H9 (cell line): ENCODE measurements at regions not wholly inside any gene's neighbourhood (a gene's known extent, or its start where the extent isn't known, plus 50 kb on each side); places are given as distances from the start of the nearest gene placed in this dataset.

Experiments used
- DNase-seq: peaks from one replicate; pipeline ENCODE4 v3.0.0-alpha.2; 2017
- H2AFZ ChIP-seq: one replicate; pipeline ENCODE4 v1.6.1; 2013; ENCODE audit warnings: mild to moderate bottlenecking, low read length, control low read depth, moderate library complexity
- H2AK5ac ChIP-seq: 2 replicates; pipeline ENCODE4 v1.6.1; 2013; ENCODE audit warnings: low read length, control low read depth, mixed read lengths; ENCODE audit not compliant: insufficient read length
- H2BK120ac ChIP-seq: one replicate; pipeline ENCODE4 v1.6.1; 2013; ENCODE audit warnings: low read depth, mild to moderate bottlenecking, low read length, control low read depth, inconsistent platforms; ENCODE audit not compliant: poor library complexity, severe bottlenecking
- H2BK12ac ChIP-seq: 2 replicates; pipeline ENCODE4 v1.6.1; 2013; ENCODE audit warnings: low read length, control low read depth, mixed read lengths, low read depth; ENCODE audit not compliant: insufficient read length
- H2BK15ac ChIP-seq: 2 replicates; pipeline ENCODE4 v1.6.1; 2013; ENCODE audit warnings: low read depth, low read length, control low read depth
- H2BK20ac ChIP-seq: one replicate; pipeline ENCODE4 v1.6.1; 2013; ENCODE audit warnings: low read depth, mild to moderate bottlenecking, low read length, control low read depth, inconsistent platforms; ENCODE audit not compliant: poor library complexity, severe bottlenecking
- H2BK5ac ChIP-seq: 2 replicates; pipeline ENCODE4 v1.6.1; 2013; ENCODE audit warnings: low read length, control low read depth, mixed read lengths; ENCODE audit not compliant: insufficient read length
- H3K14ac ChIP-seq: 2 replicates; pipeline ENCODE4 v1.6.1; 2013; ENCODE audit warnings: low read length, control low read depth; ENCODE audit not compliant: insufficient read depth
- H3K18ac ChIP-seq: 2 replicates; pipeline ENCODE4 v1.6.1; 2013; ENCODE audit warnings: low read depth, mild to moderate bottlenecking, mixed read lengths, low read length, control low read depth; ENCODE audit not compliant: insufficient read length
- H3K23ac ChIP-seq: 2 replicates; pipeline ENCODE4 v1.6.1; 2013; ENCODE audit warnings: low read length, control low read depth, mixed read lengths, low read depth; ENCODE audit not compliant: insufficient read length
- H3K23me2 ChIP-seq: 2 replicates; pipeline ENCODE4 v1.6.1; 2013; ENCODE audit warnings: low read depth, mild to moderate bottlenecking, mixed read lengths, low read length, control low read depth; ENCODE audit not compliant: insufficient read length, poor library complexity, severe bottlenecking
- H3K27ac ChIP-seq: 2 replicates; pipeline ENCODE4 v1.5.1; 2013; ENCODE audit warnings: low read length, control low read depth, mixed read lengths, low read depth; ENCODE audit not compliant: insufficient read length
- H3K27me3 ChIP-seq: 2 replicates; pipeline ENCODE4 v1.6.1; 2013; ENCODE audit warnings: low read length, control low read depth, inconsistent platforms; ENCODE audit not compliant: insufficient read depth
- H3K4ac ChIP-seq: 2 replicates; pipeline ENCODE4 v1.6.1; 2013; ENCODE audit warnings: low read depth, mild to moderate bottlenecking, control low read depth, inconsistent platforms, low read length, moderate library complexity
- H3K4me1 ChIP-seq: 2 replicates; pipeline ENCODE4 v1.6.1; 2013; ENCODE audit warnings: low read length, control low read depth, inconsistent platforms; ENCODE audit not compliant: insufficient read depth
- H3K4me2 ChIP-seq: 2 replicates; pipeline ENCODE4 v1.6.1; 2013; ENCODE audit warnings: low read length, control low read depth, mixed read lengths; ENCODE audit not compliant: insufficient read length, insufficient read depth
- H3K56ac ChIP-seq: 2 replicates; pipeline ENCODE4 v1.6.1; 2013; ENCODE audit warnings: low read depth, mild to moderate bottlenecking, mixed read lengths, low read length, control low read depth; ENCODE audit not compliant: insufficient read length
- H3K79me1 ChIP-seq: 2 replicates; pipeline ENCODE4 v1.6.1; 2013; ENCODE audit warnings: low read depth, mild to moderate bottlenecking, moderate library complexity, low read length, control low read depth, inconsistent platforms; ENCODE audit not compliant: insufficient read depth, poor library complexity, severe bottlenecking
- H3K79me2 ChIP-seq: 2 replicates; pipeline ENCODE4 v1.6.1; 2013; ENCODE audit warnings: low read length, control low read depth, inconsistent platforms; ENCODE audit not compliant: insufficient read depth
- H3K9ac ChIP-seq: 2 replicates; pipeline ENCODE4 v1.6.1; 2013; ENCODE audit warnings: low read length, control low read depth, mixed read lengths; ENCODE audit not compliant: insufficient read length; ENCODE audit errors: extremely low read depth
- H3K9me3 ChIP-seq: one replicate; pipeline ENCODE4 v1.6.1; 2013; ENCODE audit warnings: low read depth, low read length, inconsistent platforms; ENCODE audit not compliant: control insufficient read depth
- H3T11ph ChIP-seq: one replicate; pipeline ENCODE4 v1.6.1; 2013; ENCODE audit warnings: mild to moderate bottlenecking, low read length, control low read depth, inconsistent platforms
- H4K20me1 ChIP-seq: one replicate; pipeline ENCODE4 v1.6.1; 2013; ENCODE audit not compliant: control insufficient read depth, insufficient read length, insufficient read depth
- H4K5ac ChIP-seq: 2 replicates; pipeline ENCODE4 v1.6.1; 2013; ENCODE audit warnings: low read depth, mild to moderate bottlenecking, mixed read lengths, low read length, control low read depth; ENCODE audit not compliant: insufficient read length
- H4K8ac ChIP-seq: replicated peaks from 2 replicates; pipeline ENCODE4 v1.6.1; 2013; ENCODE audit warnings: low read length, control low read depth, mixed read lengths, low read depth; ENCODE audit not compliant: insufficient read length
- H4K91ac ChIP-seq: 2 replicates; pipeline ENCODE4 v1.6.1; 2013; ENCODE audit warnings: low read depth, mild to moderate bottlenecking, moderate library complexity, mixed read lengths, low read length, control low read depth; ENCODE audit not compliant: insufficient read length
- H3K27ac Mint-ChIP-seq, 3 experiments: 2 replicates in 2 of 3; 3 replicates in 1 of 3; pipeline ENCODE4 v1.8.0; 2020 to 2021; ENCODE audit warnings: mixed read lengths in 3 of 3, mild to moderate bottlenecking in 1 of 3, moderate library complexity in 1 of 3
- H3K27me3 Mint-ChIP-seq: 2 replicates; pipeline ENCODE4 v1.8.0; 2021; ENCODE audit warnings: low read depth, mild to moderate bottlenecking, moderate library complexity, mixed read lengths
- H3K36me3 Mint-ChIP-seq, 3 experiments: 2 replicates in 2 of 3; 3 replicates in 1 of 3; pipeline ENCODE4 v1.8.0; 2020 to 2021; ENCODE audit warnings: low read depth in 3 of 3, mixed read lengths in 3 of 3; ENCODE audit not compliant: insufficient read depth in 1 of 3
- H3K4me1 Mint-ChIP-seq, 2 experiments: 2 replicates each; pipeline ENCODE4 v1.8.0; 2020; ENCODE audit warnings: mixed read lengths in 2 of 2
- H3K4me3 Mint-ChIP-seq, 2 experiments: 2 replicates in 1 of 2; 3 replicates in 1 of 2; pipeline ENCODE4 v1.8.0; 2020 to 2021; ENCODE audit warnings: mild to moderate bottlenecking in 2 of 2, mixed read lengths in 2 of 2, moderate library complexity in 1 of 2
- H3K9me3 Mint-ChIP-seq, 2 experiments: 2 replicates in 1 of 2; 3 replicates in 1 of 2; pipeline ENCODE4 v1.8.0; 2020; ENCODE audit warnings: mild to moderate bottlenecking in 2 of 2, mixed read lengths in 2 of 2, moderate library complexity in 1 of 2
- CTCF ChIP-seq: fragments of 200-600 bp; sonication (generic); conservative IDR thresholded peaks from 3 replicates; pipeline ENCODE4 v1.8.0; 2021; ENCODE audit warnings: antibody characterized with exemption, mild to moderate bottlenecking
- WGBS: extraction: QIAGEN DNeasy Blood & Tissue Kit; methylation state at CpG from one replicate; pipeline ENCODE4 v1.1.7; 2013; ENCODE audit warnings: missing lambda C conversion rate, low lambda C conversion rate, mixed read lengths; ENCODE audit not compliant: insufficient read length; ENCODE audit errors: extremely low coverage; 5-methylcytosine and 5-hydroxymethylcytosine counted together

GRCh38 chr9:89896806-89897340, 292.1 kb downstream of the GADD45G start:
- Histone ChIP-seq H3K56ac (no peak overlapping the region), H3K14ac (no peak overlapping the region), H3T11ph (no peak overlapping the region), H2BK120ac (no peak overlapping the region), H2BK12ac (no peak overlapping the region), H3K79me1 (no peaks in the 10 kb centered on the region), H3K23me2 (no peaks in the 10 kb centered on the region), H3K23ac (no peak overlapping the region), H3K27ac (no peak overlapping the region), H2BK15ac (no peak overlapping the region), H2AFZ (no peak overlapping the region), H4K91ac (no peak overlapping the region), H3K4ac (no peak overlapping the region), H3K27me3 (no peaks in the 10 kb centered on the region), H4K8ac (no peak overlapping the region), H3K18ac (no peak overlapping the region), H2BK5ac (no peak overlapping the region), H3K4me1 (no peaks in the 10 kb centered on the region), H4K20me1 (no peaks in the 10 kb centered on the region), H3K9ac (no peak overlapping the region), H3K4me2 (no peak overlapping the region), H4K5ac (no peak overlapping the region), H2AK5ac (no peak overlapping the region), H3K79me2 (no peaks in the 10 kb centered on the region), H3K9me3 (no peaks in the 10 kb centered on the region), H2BK20ac (no peak overlapping the region)
- Mint-ChIP-seq H3K4me3 (no peak overlapping the region), H3K9me3 (no peaks in the 10 kb centered on the region), H3K27ac (no peak overlapping the region), H3K27me3 (peaks cover 5% of the 10 kb centered on the region; the same call in 1 of the 2 replicates), H3K4me1 (peaks cover 12 to 13% of the 10 kb centered on the region in 2 experiments), H3K36me3 (no peaks in the 10 kb centered on the region)
- DNase-seq: no peak
- WGBS: no CpG with 5 or more reads among the region's 5 CpGs
- no peak for TF ChIP-seq CTCF
